Fibroblast of lung (primary cell): ENCODE measurements at regions not wholly inside any gene's neighbourhood (a gene's known extent, or its start where the extent isn't known, plus 50 kb on each side); places are given as distances from the start of the nearest gene placed in this dataset.

Experiments
- DNase-seq, 2 donors: peaks; one replicate each; pipeline versions ENCODE4 v3.0.0 to v3.0.0-alpha.2; 2010; ENCODE audit warnings: low read depth in 2 of 2
- H2AFZ ChIP-seq: 2 replicates; pipeline ENCODE4 v1.5.1; 2012; ENCODE audit warnings: low read length, control low read depth, inconsistent platforms
- H3K27ac ChIP-seq: 2 replicates; pipeline ENCODE4 v1.5.1; 2011; ENCODE audit warnings: low read length, control low read depth; ENCODE audit not compliant: insufficient read depth
- H3K27me3 ChIP-seq: 2 replicates; pipeline ENCODE4 v1.5.1; 2011; ENCODE audit warnings: mild to moderate bottlenecking, low read length; ENCODE audit not compliant: control insufficient read depth, insufficient read depth
- H3K36me3 ChIP-seq: 2 replicates; pipeline ENCODE4 v1.5.1; 2011; ENCODE audit warnings: low read length; ENCODE audit not compliant: control insufficient read depth, insufficient read depth
- H3K4me1 ChIP-seq: 2 replicates; pipeline ENCODE4 v1.5.1; 2011; ENCODE audit warnings: low read length; ENCODE audit not compliant: control insufficient read depth, insufficient read depth; ENCODE audit errors: extremely low read depth
- H3K4me2 ChIP-seq: 2 replicates; pipeline ENCODE4 v1.5.1; 2011; ENCODE audit warnings: low read length, control low read depth; ENCODE audit not compliant: insufficient read depth; ENCODE audit errors: extremely low read depth
- H3K4me3 ChIP-seq, 4 experiments: fragments of 200-600 bp in 1 of 4; sonication (generic) in 1 of 4; replicated peaks in 1 of 4; 2 replicates each; pipeline ENCODE4 v1.5.1; 2011 to 2016; ENCODE audit warnings: low read length in 4 of 4, low read depth in 3 of 4, mild to moderate bottlenecking in 3 of 4, control low read depth in 2 of 4, inconsistent platforms in 1 of 4, mixed read lengths in 1 of 4; ENCODE audit not compliant: insufficient read depth in 1 of 4; ENCODE audit errors: control extremely low read depth in 1 of 4
- H3K79me2 ChIP-seq: 2 replicates; pipeline ENCODE4 v1.5.1; 2012; ENCODE audit warnings: mild to moderate bottlenecking, low read length, inconsistent platforms; ENCODE audit not compliant: control insufficient read depth, insufficient read depth
- H3K9ac ChIP-seq: 2 replicates; pipeline ENCODE4 v1.5.1; 2011; ENCODE audit warnings: mild to moderate bottlenecking, low read length, control low read depth; ENCODE audit not compliant: insufficient read depth
- H3K9me3 ChIP-seq: 2 replicates; pipeline ENCODE4 v1.5.1; 2012; ENCODE audit warnings: low read depth, low read length; ENCODE audit not compliant: control insufficient read depth, insufficient read depth
- H4K20me1 ChIP-seq: 2 replicates; pipeline ENCODE4 v1.5.1; 2011; ENCODE audit warnings: low read length; ENCODE audit not compliant: control insufficient read depth, insufficient read depth; ENCODE audit errors: extremely low read depth
- CTCF ChIP-seq, 2 donors: IDR thresholded peaks in 1 of 2; conservative IDR thresholded peaks in 1 of 2; 1 replicate in 1 of 2; 2 replicates in 1 of 2; pipeline ENCODE4 v1.5.1; 2011 to 2012; ENCODE audit warnings: low read length in 2 of 2, control low read depth in 1 of 2, inconsistent platforms in 1 of 2, low read depth in 1 of 2, mild to moderate bottlenecking in 1 of 2
- EZH2 ChIP-seq: IDR thresholded peaks from 2 replicates; pipeline ENCODE4 v1.5.1; 2012; ENCODE audit warnings: low read length, control low read depth, mild to moderate bottlenecking; ENCODE audit errors: missing control alignments

GRCh38 chr2:47226132-47226922 is 50.0 kb upstream of the CALM2 start:
- TF ChIP-seq EZH2: no peak
- TF ChIP-seq CTCF (conservative IDR thresholded peaks at IDR 0.05 in 1 of 2, IDR thresholded peaks at IDR 0.05 in 1 of 2; ENCODE audit: low read depth in 1 of 2, low read length in 2 of 2): no peak

More at GRCh38 chr2:47226132-47226922, 50.0 kb upstream of the CALM2 start:
- Histone ChIP-seq H3K36me3 (no peaks in the 10 kb centered on the region), H2AFZ (no peak overlapping the region), H3K9ac (no peak overlapping the region), H3K4me3 (peak overlapping the region in 1 of 4 experiments; percentile 44), H4K20me1 (no peaks in the 10 kb centered on the region), H3K9me3 (no peaks in the 10 kb centered on the region), H3K27ac (peak overlapping the region; percentile 48), H3K4me1 (peaks cover 32% of the 10 kb centered on the region), H3K4me2 (peak overlapping the region; percentile 45), H3K27me3 (no peaks in the 10 kb centered on the region), H3K79me2 (no peaks in the 10 kb centered on the region)
- peak in 1 of 2 donors; percentile 76 for DNase-seq
